ENCODE measurements at regions not wholly inside any gene's neighbourhood (a gene's known extent, or its start where the extent isn't known, plus 50 kb on each side); places are given as distances from the start of the nearest gene placed in this dataset.

- TF ChIP-seq NFIC (IDR thresholded peaks at IDR 0.05), result no peak
- TF ChIP-seq EGR1 (IDR thresholded peaks at IDR 0.05), result no peak
- no peak for TF ChIP-seq CEBPB (IDR thresholded peaks at IDR 0.05)
- TF ChIP-seq MAX (IDR thresholded peaks at IDR 0.05), result no peak
- TF ChIP-seq EP300 (IDR thresholded peaks at IDR 0.05; ENCODE audit: borderline replicate concordance), result no peak
- no peak for TF ChIP-seq YY1 (IDR thresholded peaks at IDR 0.05; ENCODE audit: low read depth)
- no peak for TF ChIP-seq TEAD4 (IDR thresholded peaks at IDR 0.05)
- no peak for TF ChIP-seq FOXM1 (IDR thresholded peaks at IDR 0.05; ENCODE audit: borderline replicate concordance, low read depth)
- TF ChIP-seq TAF1 (IDR thresholded peaks at IDR 0.05; ENCODE audit: low read depth), result no peak
- no peak for TF ChIP-seq REST (IDR thresholded peaks at IDR 0.05; ENCODE audit: low read depth)
- TF ChIP-seq USF1 (IDR thresholded peaks at IDR 0.05), result no peak
These were observed 489.8 kb upstream of the TMPRSS15 start for GRCh38 chr21:18893406-18893805.

- no peak for TF ChIP-seq RAD21 (IDR thresholded peaks at IDR 0.05; ENCODE audit: low read depth)
- TF ChIP-seq USF1 (IDR thresholded peaks at IDR 0.05), result no peak
- TF ChIP-seq CEBPB (IDR thresholded peaks at IDR 0.05), result no peak
- no peak for TF ChIP-seq ZBTB7A (IDR thresholded peaks at IDR 0.05; ENCODE audit: low read depth)
- TF ChIP-seq MAX (IDR thresholded peaks at IDR 0.05), result no peak
- no peak for TF ChIP-seq EP300 (IDR thresholded peaks at IDR 0.05; ENCODE audit: borderline replicate concordance)
- TF ChIP-seq CREB1 (IDR thresholded peaks at IDR 0.05; ENCODE audit: low read depth), result no peak
- TF ChIP-seq TEAD4 (IDR thresholded peaks at IDR 0.05), result no peak
- TF ChIP-seq YY1 (IDR thresholded peaks at IDR 0.05; ENCODE audit: low read depth), result no peak
- TF ChIP-seq NFIC (IDR thresholded peaks at IDR 0.05), result no peak
- no peak for TF ChIP-seq FOXM1 (IDR thresholded peaks at IDR 0.05; ENCODE audit: borderline replicate concordance, low read depth)
- TF ChIP-seq TAF1 (IDR thresholded peaks at IDR 0.05; ENCODE audit: low read depth), result no peak
- TF ChIP-seq REST (IDR thresholded peaks at IDR 0.05; ENCODE audit: low read depth), result no peak
- TF ChIP-seq TCF12 (IDR thresholded peaks at IDR 0.05; ENCODE audit: low read depth), result no peak
- TF ChIP-seq EGR1 (IDR thresholded peaks at IDR 0.05), result no peak
These were observed 490.8 kb upstream of the TMPRSS15 start for GRCh38 chr21:18894387-18894786.

GRCh38 chr21:18899261-18899660, 495.7 kb upstream of the TMPRSS15 start:
- TF ChIP-seq EGR1 (IDR thresholded peaks at IDR 0.05), result no peak
- TF ChIP-seq MAX (IDR thresholded peaks at IDR 0.05), result no peak
- TF ChIP-seq FOXM1 (IDR thresholded peaks at IDR 0.05; ENCODE audit: borderline replicate concordance, low read depth), result no peak
- TF ChIP-seq TCF12 (IDR thresholded peaks at IDR 0.05; ENCODE audit: low read depth), result no peak
- TF ChIP-seq TEAD4 (IDR thresholded peaks at IDR 0.05), result no peak
- TF ChIP-seq TAF1 (IDR thresholded peaks at IDR 0.05; ENCODE audit: low read depth), result no peak
- no peak for TF ChIP-seq ZBTB7A (IDR thresholded peaks at IDR 0.05; ENCODE audit: low read depth)
- TF ChIP-seq NFIC (IDR thresholded peaks at IDR 0.05), result no peak
- TF ChIP-seq EP300 (IDR thresholded peaks at IDR 0.05; ENCODE audit: borderline replicate concordance), result no peak
- no peak for TF ChIP-seq CEBPB (IDR thresholded peaks at IDR 0.05)
- TF ChIP-seq YY1 (IDR thresholded peaks at IDR 0.05; ENCODE audit: low read depth), result no peak
- no peak for TF ChIP-seq CREB1 (IDR thresholded peaks at IDR 0.05; ENCODE audit: low read depth)

GRCh38 chr21:18902660-18903059, 499.1 kb upstream of the TMPRSS15 start:
- TF ChIP-seq CREB1 (IDR thresholded peaks at IDR 0.05; ENCODE audit: low read depth), result no peak

GRCh38 chr21:18907076-18907475, 503.5 kb upstream of the TMPRSS15 start:
- no peak for TF ChIP-seq RAD21 (IDR thresholded peaks at IDR 0.05; ENCODE audit: low read depth)

GRCh38 chr21:18908641-18909040, 505.1 kb upstream of the TMPRSS15 start:
- no peak for TF ChIP-seq TEAD4 (IDR thresholded peaks at IDR 0.05)
- TF ChIP-seq EGR1 (IDR thresholded peaks at IDR 0.05), result no peak
- no peak for TF ChIP-seq CREB1 (IDR thresholded peaks at IDR 0.05; ENCODE audit: low read depth)
- no peak for TF ChIP-seq YY1 (IDR thresholded peaks at IDR 0.05; ENCODE audit: low read depth)
- TF ChIP-seq MAX (IDR thresholded peaks at IDR 0.05), result no peak
- no peak for TF ChIP-seq ZBTB7A (IDR thresholded peaks at IDR 0.05; ENCODE audit: low read depth)
- no peak for TF ChIP-seq EP300 (IDR thresholded peaks at IDR 0.05; ENCODE audit: borderline replicate concordance)
- no peak for TF ChIP-seq FOXM1 (IDR thresholded peaks at IDR 0.05; ENCODE audit: borderline replicate concordance, low read depth)
- no peak for TF ChIP-seq NFIC (IDR thresholded peaks at IDR 0.05)
